NCI-H1417 treated with DMSO at 0.1 percent for 48 hours (cell line): ENCODE measurements at regions not wholly inside any gene's neighbourhood (a gene's known extent, or its start where the extent isn't known, plus 50 kb on each side); places are given as distances from the start of the nearest gene placed in this dataset.

ENCODE experiments used
- DNase-seq: peaks from one replicate; lab custom pipeline; 2025; lab: John Stamatoyannopoulos, UW

- DNase-seq = no peak
Observed at GRCh38 chr14:98937712-98938505, 334.1 kb downstream of the BCL11B start.

GRCh38 chr14:98940693-98941437 is 331.1 kb downstream of the BCL11B start:
- no peak for DNase-seq

- DNase-seq = no peak
Observed at GRCh38 chr14:98941481-98941880, 330.5 kb downstream of the BCL11B start.

- no peak for DNase-seq
Observed at GRCh38 chr14:98943907-98944306, 328.1 kb downstream of the BCL11B start.

GRCh38 chr14:98944989-98945388 is 327.0 kb downstream of the BCL11B start:
- DNase-seq = no peak

- no peak for DNase-seq
Observed at GRCh38 chr14:98945611-98946570, 326.1 kb downstream of the BCL11B start.

- no peak for DNase-seq
Observed at GRCh38 chr14:98946940-98947339, 325.1 kb downstream of the BCL11B start.

GRCh38 chr14:98947911-98948595 is 323.9 kb downstream of the BCL11B start:
- DNase-seq = no peak

- no peak for DNase-seq
Observed at GRCh38 chr14:98949051-98949450, 322.9 kb downstream of the BCL11B start.

GRCh38 chr14:98949481-98950135 is 322.4 kb downstream of the BCL11B start:
- no peak for DNase-seq

GRCh38 chr14:98950353-98950895 is 321.6 kb downstream of the BCL11B start:
- DNase-seq = no peak

GRCh38 chr14:98951031-98951430 is 321.0 kb downstream of the BCL11B start:
- DNase-seq = no peak

GRCh38 chr14:98951521-98952152 is 320.4 kb downstream of the BCL11B start:
- DNase-seq = no peak

- DNase-seq = no peak
Observed at GRCh38 chr14:98952593-98953350, 319.2 kb downstream of the BCL11B start.

- no peak for DNase-seq
Observed at GRCh38 chr14:98953551-98954348, 318.2 kb downstream of the BCL11B start.

GRCh38 chr14:98954349-98955000 is 317.5 kb downstream of the BCL11B start:
- no peak for DNase-seq

- DNase-seq = no peak
Observed at GRCh38 chr14:98955036-98955740, 316.8 kb downstream of the BCL11B start.

GRCh38 chr14:98955741-98956070 is 316.3 kb downstream of the BCL11B start:
- no peak for DNase-seq
